ENCODE measurements at regions not wholly inside any gene's neighbourhood (a gene's known extent, or its start where the extent isn't known, plus 50 kb on each side); places are given as distances from the start of the nearest gene placed in this dataset.

DNA sequence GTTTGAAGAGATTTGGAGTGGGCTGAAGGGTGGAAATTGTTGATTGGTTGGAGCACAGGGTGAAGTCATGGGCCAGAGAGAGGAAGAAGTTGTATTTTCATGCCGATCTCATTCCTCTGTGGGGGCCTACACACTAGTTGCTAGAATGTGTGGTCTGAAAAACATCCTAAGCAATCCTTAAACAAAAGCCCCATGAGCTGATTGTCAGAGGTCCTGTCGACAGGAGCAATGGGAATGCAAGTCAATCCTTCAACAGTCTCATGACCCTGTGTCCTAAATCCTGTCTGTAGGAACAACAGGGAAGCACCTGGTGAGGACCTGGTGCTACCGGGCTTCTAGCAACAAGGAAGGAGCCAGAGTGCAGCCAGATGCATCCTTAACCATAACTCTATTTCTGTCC, 324.0 kb upstream of the TMEM132C start:
- H4K91ac ChIP-seq (ENCODE audit: low read depth, low read length, poor library complexity): no peak overlapping the region
- no peak overlapping the region for H3K27ac ChIP-seq (replicated peaks; ENCODE audit: low read length)
- no peak overlapping the region for H3K14ac ChIP-seq (ENCODE audit: low read length)
- H3K79me1 ChIP-seq (ENCODE audit: low read depth, low read length): no peaks in the 10 kb centered on the region
- no peak overlapping the region for H2AFZ ChIP-seq (ENCODE audit: low read length)
- DNase-seq (ENCODE audit: low spot score): no peak
- no peak overlapping the region for H3K23ac ChIP-seq (ENCODE audit: low read depth, low read length, poor library complexity)
- H2BK120ac ChIP-seq (ENCODE audit: low read depth, low read length): no peak overlapping the region
- no peak overlapping the region for H3K4me2 ChIP-seq (ENCODE audit: insufficient read depth, low read length, poor library complexity, severe bottlenecking)
- no peak overlapping the region for H3K4ac ChIP-seq (ENCODE audit: low read length)
- no peak overlapping the region for H2BK12ac ChIP-seq (ENCODE audit: low read length)
- no peak overlapping the region for H4K8ac ChIP-seq (ENCODE audit: low read depth, low read length)
- no peaks in the 10 kb centered on the region for H3K36me3 ChIP-seq (replicated peaks in 1 of 2; ENCODE audit: control insufficient read depth in 2 of 2, insufficient read depth in 2 of 2, low read length in 2 of 2)
- H3K18ac ChIP-seq (ENCODE audit: low read length): no peak overlapping the region
- WGBS, 2 donors (ENCODE audit: extremely low coverage in 2 of 2, insufficient read length in 2 of 2, insufficient replicate concordance in 1 of 2): no CpG with 5 or more reads among the region's 3 CpGs
- H3K4me1 ChIP-seq (ENCODE audit: control insufficient read depth in 2 of 2, insufficient read depth in 1 of 2, low read depth in 1 of 2, low read length in 2 of 2): no peaks in the 10 kb centered on the region
- H3K9ac ChIP-seq (ENCODE audit: low read depth, low read length, poor library complexity): no peak overlapping the region
- H2AK5ac ChIP-seq (ENCODE audit: low read depth, low read length): no peak overlapping the region
- H3K27me3 ChIP-seq (ENCODE audit: control insufficient read depth in 3 of 3, insufficient read depth in 3 of 3, low read depth in 1 of 3, low read length in 3 of 3): no peaks in the 10 kb centered on the region
- no peak overlapping the region for H2BK15ac ChIP-seq (ENCODE audit: low read length)
- H3K4me3 ChIP-seq (ENCODE audit: low read length in 2 of 2): no peak overlapping the region
- no peak overlapping the region for H2BK5ac ChIP-seq (ENCODE audit: low read length)
- no peaks in the 10 kb centered on the region for H3K9me3 ChIP-seq (replicated peaks in 1 of 2; ENCODE audit: control insufficient read depth in 2 of 2, insufficient read depth in 1 of 2, low read depth in 1 of 2, low read length in 2 of 2)

DNA sequence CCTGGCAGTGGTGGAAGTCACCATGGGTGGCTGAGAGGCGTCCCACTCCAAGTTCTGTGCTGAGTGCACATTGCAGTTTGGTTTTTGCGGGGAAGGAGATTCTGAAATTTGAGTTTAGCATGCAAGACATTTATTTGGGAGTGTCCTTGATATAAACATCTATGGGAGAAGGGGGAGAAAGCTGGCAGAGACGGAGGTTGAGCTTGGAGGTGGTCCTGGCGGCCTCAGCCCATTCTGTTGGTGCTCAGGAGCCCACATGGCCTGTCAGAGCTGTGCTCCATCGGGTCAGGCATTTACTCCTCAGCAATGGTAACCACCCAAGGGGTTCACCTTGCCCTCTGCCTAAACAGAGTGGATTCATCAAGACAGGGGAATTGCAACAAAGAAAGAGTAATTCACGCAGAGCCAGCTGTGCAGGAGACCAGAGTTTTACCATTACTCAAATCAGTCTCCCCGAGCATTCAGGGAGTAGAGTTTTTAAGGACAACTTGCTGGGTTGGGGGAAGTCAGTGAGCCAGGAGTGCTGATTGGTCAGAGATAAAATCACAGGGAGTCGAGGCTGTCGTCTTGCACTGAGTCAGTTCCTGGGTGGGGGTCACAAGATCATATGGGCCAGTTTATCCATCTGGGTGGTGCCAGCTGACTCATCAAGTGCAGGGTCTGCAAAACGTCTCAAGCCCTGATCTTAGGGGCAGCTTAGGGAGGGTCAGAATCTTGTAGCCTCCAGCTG, 323.3 kb upstream of the TMEM132C start:
- no peak overlapping the region for H3K23ac ChIP-seq (ENCODE audit: low read depth, low read length, poor library complexity)
- no peak overlapping the region for H3K9ac ChIP-seq (ENCODE audit: low read depth, low read length, poor library complexity)
- no peak overlapping the region for H2BK5ac ChIP-seq (ENCODE audit: low read length)
- no CpG with 5 or more reads among the region's 10 CpGs for WGBS, 2 donors (ENCODE audit: extremely low coverage in 2 of 2, insufficient read length in 2 of 2, insufficient replicate concordance in 1 of 2)
- no peak overlapping the region for H4K91ac ChIP-seq (ENCODE audit: low read depth, low read length, poor library complexity)
- no peak overlapping the region for H2BK120ac ChIP-seq (ENCODE audit: low read depth, low read length)
- no peaks in the 10 kb centered on the region for H3K79me1 ChIP-seq (ENCODE audit: low read depth, low read length)
- H2AFZ ChIP-seq (ENCODE audit: low read length): no peak overlapping the region
- H3K18ac ChIP-seq (ENCODE audit: low read length): no peak overlapping the region
- H3K4me3 ChIP-seq (ENCODE audit: low read length in 2 of 2): no peak overlapping the region
- no peak overlapping the region for H2BK12ac ChIP-seq (ENCODE audit: low read length)
- H4K8ac ChIP-seq (ENCODE audit: low read depth, low read length): no peak overlapping the region
- H3K4me1 ChIP-seq (ENCODE audit: control insufficient read depth in 2 of 2, insufficient read depth in 1 of 2, low read depth in 1 of 2, low read length in 2 of 2): no peaks in the 10 kb centered on the region
- H3K9me3 ChIP-seq (replicated peaks in 1 of 2; ENCODE audit: control insufficient read depth in 2 of 2, insufficient read depth in 1 of 2, low read depth in 1 of 2, low read length in 2 of 2): no peaks in the 10 kb centered on the region
- H3K36me3 ChIP-seq (replicated peaks in 1 of 2; ENCODE audit: control insufficient read depth in 2 of 2, insufficient read depth in 2 of 2, low read length in 2 of 2): no peaks in the 10 kb centered on the region
- H3K4ac ChIP-seq (ENCODE audit: low read length): no peak overlapping the region
- H2AK5ac ChIP-seq (ENCODE audit: low read depth, low read length): no peak overlapping the region
- no peak overlapping the region for H3K14ac ChIP-seq (ENCODE audit: low read length)
- H3K27ac ChIP-seq (replicated peaks; ENCODE audit: low read length): no peak overlapping the region
- no peak overlapping the region for H2BK15ac ChIP-seq (ENCODE audit: low read length)
- H3K27me3 ChIP-seq (ENCODE audit: control insufficient read depth in 3 of 3, insufficient read depth in 3 of 3, low read depth in 1 of 3, low read length in 3 of 3): no peaks in the 10 kb centered on the region
- no peak for DNase-seq (ENCODE audit: low spot score)
- no peak overlapping the region for H3K4me2 ChIP-seq (ENCODE audit: insufficient read depth, low read length, poor library complexity, severe bottlenecking)

DNA sequence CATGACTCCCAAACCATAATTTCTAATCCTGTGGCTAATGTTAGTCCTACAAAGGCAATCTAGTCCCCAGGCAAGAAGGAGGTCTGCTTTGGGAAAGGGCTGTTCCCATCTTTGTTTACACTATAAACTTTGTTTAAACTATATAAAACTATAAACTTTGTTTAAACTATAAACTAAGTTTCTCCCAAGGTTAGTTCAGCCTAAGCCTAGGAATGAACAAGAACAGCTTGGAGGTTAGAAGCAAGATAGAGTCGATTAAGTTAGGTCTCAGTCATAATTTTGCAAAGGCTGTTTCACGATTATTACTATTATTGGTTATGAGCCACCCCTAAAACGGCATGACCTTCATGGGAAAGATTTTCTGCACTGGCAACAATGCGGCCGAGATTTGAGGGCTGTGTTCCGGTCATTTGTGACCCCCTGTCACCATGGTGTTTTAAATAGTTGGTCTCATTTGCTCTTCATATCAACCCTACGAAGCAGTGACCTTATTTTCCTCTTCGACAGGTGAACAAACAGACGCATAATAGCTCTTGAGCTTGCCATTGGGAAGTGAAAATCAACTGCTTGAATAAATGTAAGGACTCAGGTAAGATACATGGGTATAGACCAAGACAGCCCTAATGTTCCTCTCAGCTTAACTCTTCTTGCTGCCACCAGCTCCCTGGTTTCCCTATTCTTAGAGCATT, 322.6 kb upstream of the TMEM132C start:
- no peak for DNase-seq (ENCODE audit: low spot score)
- WGBS, 2 donors (ENCODE audit: extremely low coverage in 2 of 2, insufficient read length in 2 of 2, insufficient replicate concordance in 1 of 2): no CpG with 5 or more reads among the region's 9 CpGs
- Histone ChIP-seq H2BK120ac (ENCODE audit: low read depth, low read length) (no peak overlapping the region), H2BK15ac (ENCODE audit: low read length) (no peak overlapping the region), H3K23ac (ENCODE audit: low read depth, low read length, poor library complexity) (no peak overlapping the region), H3K4me3 (ENCODE audit: low read length in 2 of 2) (no peak overlapping the region), H3K79me1 (ENCODE audit: low read depth, low read length) (no peaks in the 10 kb centered on the region), H4K91ac (ENCODE audit: low read depth, low read length, poor library complexity) (no peak overlapping the region), H3K14ac (ENCODE audit: low read length) (no peak overlapping the region), H2BK5ac (ENCODE audit: low read length) (no peak overlapping the region), H3K27ac (replicated peaks; ENCODE audit: low read length) (no peak overlapping the region), H3K27me3 (ENCODE audit: control insufficient read depth in 3 of 3, insufficient read depth in 3 of 3, low read depth in 1 of 3, low read length in 3 of 3) (no peaks in the 10 kb centered on the region), H2AK5ac (ENCODE audit: low read depth, low read length) (no peak overlapping the region), H4K8ac (ENCODE audit: low read depth, low read length) (no peak overlapping the region), H3K4me2 (ENCODE audit: insufficient read depth, low read length, poor library complexity, severe bottlenecking) (no peak overlapping the region), H3K4ac (ENCODE audit: low read length) (no peak overlapping the region), H2AFZ (ENCODE audit: low read length) (no peak overlapping the region), H3K36me3 (replicated peaks in 1 of 2; ENCODE audit: control insufficient read depth in 2 of 2, insufficient read depth in 2 of 2, low read length in 2 of 2) (no peaks in the 10 kb centered on the region), H2BK12ac (ENCODE audit: low read length) (no peak overlapping the region), H3K9me3 (replicated peaks in 1 of 2; ENCODE audit: control insufficient read depth in 2 of 2, insufficient read depth in 1 of 2, low read depth in 1 of 2, low read length in 2 of 2) (no peaks in the 10 kb centered on the region), H3K18ac (ENCODE audit: low read length) (no peak overlapping the region), H3K4me1 (ENCODE audit: control insufficient read depth in 2 of 2, insufficient read depth in 1 of 2, low read depth in 1 of 2, low read length in 2 of 2) (no peaks in the 10 kb centered on the region), H3K9ac (ENCODE audit: low read depth, low read length, poor library complexity) (no peak overlapping the region)

DNA sequence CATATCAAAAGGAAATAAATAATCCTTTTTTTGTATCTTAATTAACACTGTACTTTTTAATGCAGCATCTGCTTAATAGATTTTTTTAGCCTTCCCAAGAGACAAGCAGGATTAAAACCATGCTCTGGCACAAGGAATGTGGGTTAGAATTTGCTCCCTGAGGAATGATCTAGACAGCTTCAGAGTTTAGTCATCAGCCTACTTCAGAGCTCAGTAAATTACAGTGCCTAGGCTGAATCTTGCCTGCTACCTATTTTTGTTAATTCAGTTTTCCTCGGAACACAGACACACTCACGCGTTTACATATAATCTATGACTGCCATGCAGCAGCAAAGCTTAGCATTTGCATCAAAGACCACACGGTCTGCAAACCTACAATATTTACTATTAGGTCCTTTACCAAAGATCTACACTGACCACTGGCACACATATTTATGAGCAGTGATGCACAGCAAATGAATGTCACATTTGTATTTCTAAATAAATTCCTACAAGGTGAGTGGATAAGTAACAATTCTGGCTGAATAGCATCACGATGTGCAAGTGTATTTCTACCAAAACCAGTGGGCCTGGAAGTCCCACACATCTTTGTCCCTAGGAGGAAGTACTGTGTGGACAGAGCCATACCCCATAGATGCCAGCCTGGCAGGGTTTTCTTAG, 309.8 kb upstream of the TMEM132C start:
- Histone ChIP-seq H3K4me2 (ENCODE audit: insufficient read depth, low read length, poor library complexity, severe bottlenecking) (no peak overlapping the region), H3K27ac (replicated peaks; ENCODE audit: low read length) (no peak overlapping the region), H2BK12ac (ENCODE audit: low read length) (no peak overlapping the region), H3K4me3 (ENCODE audit: low read length in 2 of 2) (no peak overlapping the region), H3K23ac (ENCODE audit: low read depth, low read length, poor library complexity) (no peak overlapping the region), H2BK120ac (ENCODE audit: low read depth, low read length) (no peak overlapping the region), H2AK5ac (ENCODE audit: low read depth, low read length) (no peak overlapping the region), H2AFZ (ENCODE audit: low read length) (no peak overlapping the region), H4K91ac (ENCODE audit: low read depth, low read length, poor library complexity) (no peak overlapping the region), H3K9me3 (replicated peaks in 1 of 2; ENCODE audit: control insufficient read depth in 2 of 2, insufficient read depth in 1 of 2, low read depth in 1 of 2, low read length in 2 of 2) (no peaks in the 10 kb centered on the region), H3K14ac (ENCODE audit: low read length) (no peak overlapping the region), H3K27me3 (ENCODE audit: control insufficient read depth in 3 of 3, insufficient read depth in 3 of 3, low read depth in 1 of 3, low read length in 3 of 3) (no peaks in the 10 kb centered on the region), H3K9ac (ENCODE audit: low read depth, low read length, poor library complexity) (no peak overlapping the region), H3K4me1 (ENCODE audit: control insufficient read depth in 2 of 2, insufficient read depth in 1 of 2, low read depth in 1 of 2, low read length in 2 of 2) (peaks cover 0 to 2% of the 10 kb centered on the region in 2 donors), H3K18ac (ENCODE audit: low read length) (no peak overlapping the region), H3K4ac (ENCODE audit: low read length) (no peak overlapping the region), H3K36me3 (replicated peaks in 1 of 2; ENCODE audit: control insufficient read depth in 2 of 2, insufficient read depth in 2 of 2, low read length in 2 of 2) (no peaks in the 10 kb centered on the region), H4K8ac (ENCODE audit: low read depth, low read length) (no peak overlapping the region), H2BK5ac (ENCODE audit: low read length) (no peak overlapping the region), H3K79me1 (ENCODE audit: low read depth, low read length) (no peaks in the 10 kb centered on the region), H2BK15ac (ENCODE audit: low read length) (no peak overlapping the region)
- WGBS, 2 donors (ENCODE audit: extremely low coverage in 2 of 2, insufficient read length in 2 of 2, insufficient replicate concordance in 1 of 2): no CpG with 5 or more reads among the region's 5 CpGs
- DNase-seq (ENCODE audit: low spot score): no peak
